NCI-H82 (cell line): ENCODE measurements at regions not wholly inside any gene's neighbourhood (a gene's known extent, or its start where the extent isn't known, plus 50 kb on each side); places are given as distances from the start of the nearest gene placed in this dataset.

Source experiments
- DNase-seq: peaks from one replicate; lab custom pipeline; 2025; lab: John Stamatoyannopoulos, UW

- DNase-seq: no peak
Observed at GRCh38 chr22:48373626-48374173, 1454.0 kb downstream of the BRD1 start.

GRCh38 chr22:48372390-48372789, 1455.3 kb downstream of the BRD1 start:
- no peak for DNase-seq

GRCh38 chr22:48371391-48371790, 1456.3 kb downstream of the BRD1 start:
- DNase-seq: no peak

- no peak for DNase-seq
Observed at GRCh38 chr22:48370508-48371325, 1457.0 kb downstream of the BRD1 start.

GRCh38 chr22:48369789-48370507, 1457.7 kb downstream of the BRD1 start:
- DNase-seq: no peak

GRCh38 chr22:48368975-48369525, 1458.6 kb downstream of the BRD1 start:
- no peak for DNase-seq

GRCh38 chr22:48367731-48368130, 1459.9 kb downstream of the BRD1 start:
- no peak for DNase-seq

GRCh38 chr22:48366591-48366990, 1461.1 kb downstream of the BRD1 start:
- DNase-seq: no peak

GRCh38 chr22:48366056-48366455, 1461.6 kb downstream of the BRD1 start:
- no peak for DNase-seq

GRCh38 chr22:48365386-48365785, 1462.3 kb downstream of the BRD1 start:
- no peak for DNase-seq

GRCh38 chr22:48362721-48363404, 1464.8 kb downstream of the BRD1 start:
- DNase-seq: no peak

- DNase-seq: no peak
Observed at GRCh38 chr22:48361099-48361639, 1466.5 kb downstream of the BRD1 start.

- DNase-seq: no peak
Observed at GRCh38 chr22:48359613-48359965, 1468.1 kb downstream of the BRD1 start.

GRCh38 chr22:48358886-48359612, 1468.6 kb downstream of the BRD1 start:
- DNase-seq: no peak

GRCh38 chr22:48357961-48358360, 1469.7 kb downstream of the BRD1 start:
- DNase-seq: no peak

GRCh38 chr22:48357196-48357595, 1470.5 kb downstream of the BRD1 start:
- DNase-seq: no peak

GRCh38 chr22:48356731-48357130, 1470.9 kb downstream of the BRD1 start:
- DNase-seq: no peak

- DNase-seq: no peak
Observed at GRCh38 chr22:48354096-48354495, 1473.6 kb downstream of the BRD1 start.

- no peak for DNase-seq
Observed at GRCh38 chr22:48353116-48353947, 1474.3 kb downstream of the BRD1 start.
